Natural killer cell (primary cell): ENCODE measurements at regions not wholly inside any gene's neighbourhood (a gene's known extent, or its start where the extent isn't known, plus 50 kb on each side); places are given as distances from the start of the nearest gene placed in this dataset.

Experiments
- ATAC-seq, 3 donors: fragments of 150-1000 bp in 2 of 3; fragments of 200-7000 bp in 1 of 3; cut with Tn5 transposase; 1 replicate in 1 of 3; 2 replicates in 2 of 3; pipeline ENCODE4 v1.10.0; 2021; ENCODE audit warnings: mild to moderate bottlenecking in 2 of 3, moderate library complexity in 2 of 3
- DNase-seq, 2 donors: peaks; one replicate each; pipeline versions ENCODE4 v3.0.0 to v3.0.0-alpha.2; 2013 to 2021; ENCODE audit warnings: mixed read lengths in 1 of 2
- H3K27ac ChIP-seq: one replicate; pipeline ENCODE4 v1.5.1; 2013; ENCODE audit warnings: mild to moderate bottlenecking, low read length
- H3K27me3 ChIP-seq: one replicate; pipeline ENCODE4 v1.6.1; 2013; ENCODE audit warnings: low read length; ENCODE audit not compliant: control insufficient read depth, insufficient read depth
- H3K36me3 ChIP-seq: one replicate; pipeline ENCODE4 v1.6.1; 2013; ENCODE audit warnings: low read length; ENCODE audit not compliant: control insufficient read depth, insufficient read depth
- H3K4me1 ChIP-seq: one replicate; pipeline ENCODE4 v1.6.1; 2013; ENCODE audit warnings: low read length; ENCODE audit not compliant: control insufficient read depth, insufficient read depth
- H3K4me3 ChIP-seq: one replicate; pipeline ENCODE4 v1.5.1; 2013; ENCODE audit warnings: low read length
- H3K9me3 ChIP-seq: one replicate; pipeline ENCODE4 v1.6.1; 2013; ENCODE audit warnings: low read length; ENCODE audit not compliant: control insufficient read depth, insufficient read depth
- H3K27ac Mint-ChIP-seq, 2 donors: one replicate each; pipeline ENCODE4 v1.8.0; 2022; ENCODE audit warnings: mild to moderate bottlenecking in 2 of 2, mixed read lengths in 2 of 2, moderate library complexity in 1 of 2
- H3K27me3 Mint-ChIP-seq, 2 donors: one replicate each; pipeline ENCODE4 v1.8.0; 2022; ENCODE audit warnings: low read depth in 2 of 2, mixed read lengths in 2 of 2
- H3K36me3 Mint-ChIP-seq: one replicate; pipeline ENCODE4 v1.8.0; 2022; ENCODE audit warnings: mixed read lengths
- H3K4me1 Mint-ChIP-seq, 2 donors: one replicate each; pipeline ENCODE4 v1.8.0; 2022; ENCODE audit warnings: mixed read lengths in 2 of 2
- H3K4me3 Mint-ChIP-seq: one replicate; pipeline ENCODE4 v1.8.0; 2022; ENCODE audit warnings: mild to moderate bottlenecking, moderate library complexity, mixed read lengths
- H3K9me3 Mint-ChIP-seq, 2 donors: one replicate each; pipeline ENCODE4 v1.8.0; 2022; ENCODE audit warnings: mixed read lengths in 2 of 2
- CTCF ChIP-seq: fragments of 200-600 bp; IDR thresholded peaks from one replicate; pipeline ENCODE4 v1.8.0; 2022; ENCODE audit warnings: antibody characterized with exemption
- WGBS: methylation state at CpG from one replicate; pipeline ENCODE4 v1.1.7; 2013; ENCODE audit warnings: missing lambda C conversion rate; ENCODE audit not compliant: insufficient coverage; 5-methylcytosine and 5-hydroxymethylcytosine counted together
- intact Hi-C: fragments of 100-400 bp; cut with micrococcal nuclease; formaldehyde crosslinking; loops from one replicate; pipeline ENCODE4 v1.14.2; 2022

- Histone ChIP-seq H3K36me3 (no peaks in the 10 kb centered on the region), H3K27ac (no peak overlapping the region), H3K4me3 (no peak overlapping the region), H3K4me1 (no peaks in the 10 kb centered on the region), H3K9me3 (no peaks in the 10 kb centered on the region), H3K27me3 (no peaks in the 10 kb centered on the region)
- H3K27me3 Mint-ChIP-seq = peaks cover 8 to 17% of the 10 kb centered on the region in 2 donors
- H3K36me3 Mint-ChIP-seq = no peaks in the 10 kb centered on the region
- intact Hi-C loops = no loop called here
- no peak overlapping the region for H3K4me3 Mint-ChIP-seq
- H3K27ac Mint-ChIP-seq = no peak overlapping the region
- ATAC-seq (no peak), DNase-seq (no peak)
- WGBS = 83% methylated on average over 9 of the region's 9 CpGs
- no peaks in the 10 kb centered on the region for H3K9me3 Mint-ChIP-seq
- TF ChIP-seq CTCF = no peak
- no peaks in the 10 kb centered on the region for H3K4me1 Mint-ChIP-seq
Measured at GRCh38 chr18:76227759-76228158, 267.3 kb downstream of the ZNF516 start.

- Histone ChIP-seq H3K9me3 (no peaks in the 10 kb centered on the region), H3K4me1 (no peaks in the 10 kb centered on the region), H3K36me3 (no peaks in the 10 kb centered on the region), H3K27ac (no peak overlapping the region), H3K4me3 (no peak overlapping the region), H3K27me3 (no peaks in the 10 kb centered on the region)
- TF ChIP-seq CTCF = no peak
- Mint-ChIP-seq H3K4me1 (no peaks in the 10 kb centered on the region), H3K9me3 (no peaks in the 10 kb centered on the region), H3K4me3 (no peak overlapping the region), H3K27me3 (no peaks in the 10 kb centered on the region), H3K27ac (no peak overlapping the region), H3K36me3 (no peaks in the 10 kb centered on the region)
- no peak for DNase-seq
- intact Hi-C loops = no loop called here
- no peak for ATAC-seq
- WGBS = 92% methylated on average over 8 of the region's 8 CpGs
Measured at GRCh38 chr18:76223403-76223802, 271.6 kb downstream of the ZNF516 start.

- H3K4me3 Mint-ChIP-seq = no peak overlapping the region
- TF ChIP-seq CTCF = no peak
- 86% methylated on average over 7 of the region's 8 CpGs for WGBS
- Histone ChIP-seq H3K9me3 (no peaks in the 10 kb centered on the region), H3K4me1 (no peaks in the 10 kb centered on the region), H3K36me3 (no peaks in the 10 kb centered on the region), H3K4me3 (no peak overlapping the region), H3K27ac (no peak overlapping the region), H3K27me3 (no peaks in the 10 kb centered on the region)
- H3K36me3 Mint-ChIP-seq = no peaks in the 10 kb centered on the region
- no peaks in the 10 kb centered on the region for H3K9me3 Mint-ChIP-seq
- H3K27me3 Mint-ChIP-seq = peaks cover 0 to 3% of the 10 kb centered on the region in 2 donors
- ATAC-seq = no peak
- H3K4me1 Mint-ChIP-seq = no peaks in the 10 kb centered on the region
- DNase-seq = no peak
- intact Hi-C loops = no loop called here
- no peak overlapping the region for H3K27ac Mint-ChIP-seq
Measured at GRCh38 chr18:76219023-76219422, 276.0 kb downstream of the ZNF516 start.

GRCh38 chr18:76216096-76216495 lies 278.9 kb downstream of the ZNF516 start:
- intact Hi-C loops = no loop called here

More at GRCh38 chr18:76216096-76216495, 278.9 kb downstream of the ZNF516 start:
- Histone ChIP-seq H3K4me1 (no peaks in the 10 kb centered on the region), H3K4me3 (no peak overlapping the region), H3K9me3 (no peaks in the 10 kb centered on the region), H3K27me3 (no peaks in the 10 kb centered on the region), H3K36me3 (no peaks in the 10 kb centered on the region), H3K27ac (no peak overlapping the region)
- Mint-ChIP-seq H3K36me3 (no peaks in the 10 kb centered on the region), H3K4me1 (no peaks in the 10 kb centered on the region), H3K4me3 (no peak overlapping the region), H3K9me3 (no peaks in the 10 kb centered on the region), H3K27me3 (peaks cover 0 to 3% of the 10 kb centered on the region in 2 donors), H3K27ac (no peak overlapping the region)
- 73% methylated on average over 1 of the region's 1 CpG for WGBS
- DNase-seq (no peak), ATAC-seq (no peak)
- no peak for TF ChIP-seq CTCF
